A549 (cell line): ENCODE measurements at regions not wholly inside any gene's neighbourhood (a gene's known extent, or its start where the extent isn't known, plus 50 kb on each side); places are given as distances from the start of the nearest gene placed in this dataset.

Source experiments
- ATAC-seq, 2 experiments: fragments of 200-7000 bp in 1 of 2; fragments of >200 bp in 1 of 2; cut with Nextera tagmentation in 1 of 2; cut with Tn5 transposase in 1 of 2; 3 replicates each; pipeline versions ENCODE4 v1.8.0 to v1.9.1; 2018 to 2020; ENCODE audit warnings: mild to moderate bottlenecking in 1 of 2, moderate library complexity in 1 of 2
- CTCF ChIA-PET: fragments of 300-600 bp; sonication (Branson Sonifier 250); formaldehyde crosslinking; extraction: SDS; loops from one replicate; lab custom pipeline; 2021; ENCODE audit warnings: antibody characterized with exemption, inconsistent platforms; lab: Yijun Ruan, JAX
- POLR2A ChIA-PET: fragments of 350-600 bp; formaldehyde crosslinking; extraction: SDS; loops from one replicate; lab custom pipeline; 2021; ENCODE audit warnings: antibody characterized with exemption, inconsistent platforms; lab: Yijun Ruan, JAX
- DNase-seq, 2 experiments: peaks; one replicate each; pipeline versions ENCODE4 v3.0.0 to v3.0.0-alpha.2; 2011 to 2016; ENCODE audit warnings: low read depth in 1 of 2, low spot score in 1 of 2
- FAIRE-seq: peaks from 2 replicates; lab custom pipeline; 2011; peaks lifted over from hg19 to GRCh38; lab: Jason Lieb, UNC
- H3K27ac ChIP-seq, 2 experiments: fragments of >200 bp; sonication (Bioruptor Twin); formaldehyde crosslinking; 3 replicates each; pipeline ENCODE4 v1.5.1; 2016 to 2017
- H3K4me1 ChIP-seq: fragments of >200 bp; sonication (Bioruptor Twin); formaldehyde crosslinking; 3 replicates; pipeline ENCODE4 v1.6.1; 2016
- H3K4me2 ChIP-seq: fragments of >200 bp; sonication (Bioruptor Twin); formaldehyde crosslinking; 3 replicates; pipeline ENCODE4 v1.6.1; 2016
- H3K4me3 ChIP-seq: fragments of >200 bp; sonication (Bioruptor Twin); formaldehyde crosslinking; 3 replicates; pipeline ENCODE4 v1.5.1; 2016
- H3K9me3 ChIP-seq: fragments of >200 bp; sonication (Bioruptor Twin); formaldehyde crosslinking; 3 replicates; pipeline ENCODE4 v1.6.1; 2016
- BCL3 ChIP-seq: fragments of >200 bp; sonication (Bioruptor Twin); formaldehyde crosslinking; IDR thresholded peaks from 3 replicates; pipeline ENCODE4 v1.6.1; 2016
- CEBPB ChIP-seq, 2 experiments: fragments of >200 bp in 1 of 2; sonication (Bioruptor Twin) in 1 of 2; formaldehyde crosslinking in 1 of 2; IDR thresholded peaks; 2 replicates each; pipeline ENCODE4 v1.6.1; 2012 to 2016
- CHD2 ChIP-seq: fragments of 150-350 bp; IDR thresholded peaks from 2 replicates; pipeline ENCODE4 v1.6.1; 2014; ENCODE audit warnings: low read length; ENCODE audit not compliant: partially characterized antibody
- EHMT2 ChIP-seq: fragments of 200-600 bp; sonication (generic); IDR thresholded peaks from 2 replicates; pipeline ENCODE4 v1.6.1; 2016; ENCODE audit warnings: antibody characterized with exemption, low read depth, mild to moderate bottlenecking, moderate library complexity
- FOSL2 ChIP-seq, 2 experiments: fragments of 450-650 bp in 1 of 2; fragments of >200 bp in 1 of 2; sonication (Bioruptor Twin) in 1 of 2; formaldehyde crosslinking; IDR thresholded peaks; 2 replicates each; pipeline versions ENCODE4 v1.5.0 to v1.6.1; 2016 to 2020; ENCODE audit warnings: mild to moderate bottlenecking in 1 of 2, moderate library complexity in 1 of 2
- FOXS1 ChIP-seq: fragments of 250-450 bp; sonication (Bioruptor Pico); IDR thresholded peaks from 2 replicates; pipeline ENCODE4 v1.5.0; 2020; ENCODE audit warnings: mild to moderate bottlenecking, moderate library complexity
- GATA3 ChIP-seq: IDR thresholded peaks from 2 replicates; pipeline ENCODE4 v1.6.1; 2012; ENCODE audit warnings: borderline replicate concordance
- HEYL ChIP-seq: fragments of 250-450 bp; sonication (Bioruptor Pico); IDR thresholded peaks from 2 replicates; pipeline ENCODE4 v1.8.0; 2021; ENCODE audit warnings: mild to moderate bottlenecking, moderate library complexity
- HOXA7 ChIP-seq: fragments of 250-450 bp; sonication (Bioruptor Pico); IDR thresholded peaks from 2 replicates; pipeline ENCODE4 v1.5.0; 2020; ENCODE audit warnings: mild to moderate bottlenecking, moderate library complexity
- HOXB5 ChIP-seq: fragments of 250-450 bp; sonication (Bioruptor Pico); IDR thresholded peaks from 2 replicates; pipeline ENCODE4 v1.5.0; 2020; ENCODE audit warnings: mild to moderate bottlenecking, moderate library complexity
- MAZ ChIP-seq: fragments of 150-350 bp; IDR thresholded peaks from 2 replicates; pipeline ENCODE4 v1.6.1; 2014; ENCODE audit warnings: antibody characterized with exemption, low read depth, low read length, borderline replicate concordance
- MYC ChIP-seq: IDR thresholded peaks from 2 replicates; pipeline ENCODE4 v1.6.1; 2012; ENCODE audit warnings: mild to moderate bottlenecking, inconsistent platforms, low read length, improper control_type of control experiment, borderline replicate concordance
- REST ChIP-seq: fragments of 200-600 bp; sonication (generic); IDR thresholded peaks from 2 replicates; pipeline ENCODE4 v1.6.1; 2016; ENCODE audit warnings: antibody characterized with exemption, mild to moderate bottlenecking, moderate library complexity
- SREBF2 ChIP-seq: fragments of 450-650 bp; IDR thresholded peaks from 2 replicates; pipeline ENCODE4 v1.6.1; 2014; ENCODE audit warnings: mild to moderate bottlenecking, moderate library complexity
- WGBS: methylation state at CpG from one replicate; pipeline ENCODE4 v1.1.6; 2017; ENCODE audit errors: missing lambda C conversion rate; 5-methylcytosine and 5-hydroxymethylcytosine counted together
- TF ChIP-seq, protein P1 (sequence below): fragments of 150-350 bp; IDR thresholded peaks from 2 replicates; pipeline ENCODE4 v1.6.1; 2014; ENCODE audit warnings: low read depth, mild to moderate bottlenecking, low read length
- TF ChIP-seq, protein P2 (sequence below): fragments of >200 bp; sonication (Bioruptor Twin); formaldehyde crosslinking; IDR thresholded peaks from 2 replicates; pipeline ENCODE4 v1.6.1; 2016
- TF ChIP-seq, protein P3 (sequence below): IDR thresholded peaks from 2 replicates; pipeline ENCODE4 v1.6.1; 2012
- TF ChIP-seq, protein P4 (sequence below): fragments of 250-450 bp; sonication (Bioruptor Pico); IDR thresholded peaks from 2 replicates; pipeline ENCODE4 v1.5.0; 2021; ENCODE audit warnings: mild to moderate bottlenecking, moderate library complexity, borderline replicate concordance

DNA sequence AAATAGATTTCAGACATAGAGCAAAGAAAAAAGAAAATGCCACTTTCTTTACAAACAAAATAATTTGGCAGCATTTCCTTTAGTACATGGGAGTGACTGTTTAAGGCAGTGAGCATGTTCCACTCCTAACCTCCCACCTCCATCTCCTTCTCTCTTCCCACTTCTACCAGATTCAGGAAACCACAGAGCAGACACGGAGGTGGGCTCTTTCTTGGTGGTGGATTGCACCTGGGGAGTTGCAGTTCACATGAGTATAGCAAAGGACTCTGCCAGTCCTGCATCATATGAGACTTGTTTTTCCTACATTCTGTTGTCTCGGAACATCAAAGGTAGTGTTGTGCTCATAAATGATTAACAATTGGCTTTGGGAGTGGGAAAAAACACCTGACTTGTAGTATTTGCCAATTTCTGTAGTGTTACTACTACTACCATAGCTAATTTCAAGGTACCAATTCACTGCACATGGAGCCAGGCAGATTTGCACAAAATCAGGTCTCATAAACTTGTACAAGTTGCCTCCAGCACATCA, 137.2 kb downstream of the SPP2 start:
- H3K4me2 ChIP-seq, result no peak overlapping the region
- POLR2A ChIA-PET, result no interaction called here
- FAIRE-seq (no peak), ATAC-seq (no peak), DNase-seq (no peak)
- peak overlapping the region in 1 of 2 experiments; percentile 18; a peak in 2 of 6 replicates for H3K27ac ChIP-seq
- WGBS, result 86% methylated on average over 2 of the region's 2 CpGs
- H3K4me1 ChIP-seq, result peaks cover 11% of the 10 kb centered on the region; the same call in 2 of the 3 replicates
- H3K4me3 ChIP-seq, result no peak overlapping the region
- no peaks in the 10 kb centered on the region for H3K9me3 ChIP-seq
- no peak for TF ChIP-seq HEYL (CRISPR knock-in tag)
- TF ChIP-seq EHMT2, result no peak
- CTCF ChIA-PET, result interaction anchor here (1.2 kb wide), 1 partner anchor 27 kb away, joined by 3 read pairs; no protein-coding TSS in a partner anchor

GRCh38 chr2:234181121-234181520, 130.6 kb downstream of the SPP2 start:
- peaks cover 20% of the 10 kb centered on the region for H3K4me1 ChIP-seq
- POLR2A ChIA-PET, result no interaction called here
- peak; percentile 47 to 63; a peak in 2 of 4 replicates for TF ChIP-seq CEBPB (IDR thresholded peaks at IDR 0.05)
- TF ChIP-seq, protein P1, sequence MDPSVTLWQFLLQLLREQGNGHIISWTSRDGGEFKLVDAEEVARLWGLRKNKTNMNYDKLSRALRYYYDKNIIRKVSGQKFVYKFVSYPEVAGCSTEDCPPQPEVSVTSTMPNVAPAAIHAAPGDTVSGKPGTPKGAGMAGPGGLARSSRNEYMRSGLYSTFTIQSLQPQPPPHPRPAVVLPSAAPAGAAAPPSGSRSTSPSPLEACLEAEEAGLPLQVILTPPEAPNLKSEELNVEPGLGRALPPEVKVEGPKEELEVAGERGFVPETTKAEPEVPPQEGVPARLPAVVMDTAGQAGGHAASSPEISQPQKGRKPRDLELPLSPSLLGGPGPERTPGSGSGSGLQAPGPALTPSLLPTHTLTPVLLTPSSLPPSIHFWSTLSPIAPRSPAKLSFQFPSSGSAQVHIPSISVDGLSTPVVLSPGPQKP, result no peak
- CTCF ChIA-PET, result interaction anchor here (1.4 kb wide), 1 partner anchor 56 kb away, joined by 3 read pairs; no protein-coding TSS in a partner anchor
- no peaks in the 10 kb centered on the region for H3K9me3 ChIP-seq
- no peak overlapping the region for H3K27ac ChIP-seq
- no peak for DNase-seq
- no peak for ATAC-seq
- FAIRE-seq, result no peak
- 60% methylated on average over 1 of the region's 1 CpG for WGBS
- no peak overlapping the region for H3K4me3 ChIP-seq
- H3K4me2 ChIP-seq, result no peak overlapping the region

DNA sequence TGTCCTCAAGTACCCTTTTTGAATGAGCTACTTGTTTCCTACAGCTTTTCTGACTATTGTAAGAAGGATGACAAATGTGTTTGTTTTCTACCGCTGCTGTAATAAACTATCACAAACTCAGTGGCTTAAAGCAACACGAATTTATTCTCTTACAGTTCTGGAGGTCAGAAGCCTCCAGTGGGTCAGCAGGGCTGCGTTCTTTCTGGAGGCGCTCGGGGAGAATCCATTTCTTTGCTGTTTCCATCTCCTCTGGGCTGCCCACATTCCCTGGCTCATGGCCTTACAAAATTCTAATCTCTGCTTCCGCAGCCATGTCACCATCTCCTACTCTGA, 128.5 kb downstream of the SPP2 start:
- CTCF ChIA-PET, result interaction anchor here (0.7 to 1.0 kb wide), 2 partner anchors 20 to 25 kb away, joined by 3 read pairs; no protein-coding TSS in a partner anchor
- FAIRE-seq (no peak), DNase-seq (no peak), ATAC-seq (peak in 1 of 2 experiments; percentile 69; a peak in 3 of 6 replicates)
- Histone ChIP-seq H3K4me2 (peak overlapping the region; percentile 71), H3K4me3 (no peak overlapping the region), H3K27ac (peak overlapping the region; percentile 53 to 81; a peak in 5 of 6 replicates), H3K4me1 (peaks cover 23% of the 10 kb centered on the region), H3K9me3 (no peaks in the 10 kb centered on the region)
- POLR2A ChIA-PET, result no interaction called here
- WGBS, result 50% methylated on average over 6 of the region's 6 CpGs
- TF ChIP-seq CHD2 (no peak), MAZ (no peak), SREBF2 (no peak), FOXS1 (CRISPR knock-in tag) (no peak), FOSL2 (IDR thresholded peaks at IDR 0.05) (no peak), FOSL2 (CRISPR knock-in tag; IDR thresholded peaks at IDR 0.05) (no peak; the same call in 1 of the 2 replicates), HOXB5 (0 out of 2 replicates have a peak, but pooled peaks have one; percentile 1), HOXA7 (no peak), REST (peak; percentile 24), BCL3 (no peak), MYC (no peak), GATA3 (peak; percentile 50; the same call in 1 of the 2 replicates)
- TF ChIP-seq, protein P2, sequence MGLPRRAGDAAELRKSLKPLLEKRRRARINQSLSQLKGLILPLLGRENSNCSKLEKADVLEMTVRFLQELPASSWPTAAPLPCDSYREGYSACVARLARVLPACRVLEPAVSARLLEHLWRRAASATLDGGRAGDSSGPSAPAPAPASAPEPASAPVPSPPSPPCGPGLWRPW, result no peak
- TF ChIP-seq, protein P3, sequence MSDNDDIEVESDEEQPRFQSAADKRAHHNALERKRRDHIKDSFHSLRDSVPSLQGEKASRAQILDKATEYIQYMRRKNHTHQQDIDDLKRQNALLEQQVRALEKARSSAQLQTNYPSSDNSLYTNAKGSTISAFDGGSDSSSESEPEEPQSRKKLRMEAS, result 0 out of 2 replicates have a peak, but pooled peaks have one; percentile 1
- TF ChIP-seq, protein P4, sequence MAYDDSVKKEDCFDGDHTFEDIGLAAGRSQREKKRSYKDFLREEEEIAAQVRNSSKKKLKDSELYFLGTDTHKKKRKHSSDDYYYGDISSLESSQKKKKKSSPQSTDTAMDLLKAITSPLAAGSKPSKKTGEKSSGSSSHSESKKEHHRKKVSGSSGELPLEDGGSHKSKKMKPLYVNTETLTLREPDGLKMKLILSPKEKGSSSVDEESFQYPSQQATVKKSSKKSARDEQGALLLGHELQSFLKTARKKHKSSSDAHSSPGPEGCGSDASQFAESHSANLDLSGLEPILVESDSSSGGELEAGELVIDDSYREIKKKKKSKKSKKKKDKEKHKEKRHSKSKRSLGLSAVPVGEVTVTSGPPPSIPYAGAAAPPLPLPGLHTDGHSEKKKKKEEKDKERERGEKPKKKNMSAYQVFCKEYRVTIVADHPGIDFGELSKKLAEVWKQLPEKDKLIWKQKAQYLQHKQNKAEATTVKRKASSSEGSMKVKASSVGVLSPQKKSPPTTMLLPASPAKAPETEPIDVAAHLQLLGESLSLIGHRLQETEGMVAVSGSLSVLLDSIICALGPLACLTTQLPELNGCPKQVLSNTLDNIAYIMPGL (CRISPR knock-in tag), result no peak
